ENCODE measurements at regions not wholly inside any gene's neighbourhood (a gene's known extent, or its start where the extent isn't known, plus 50 kb on each side); places are given as distances from the start of the nearest gene placed in this dataset.

- TF ChIP-seq POU6F1 (CRISPR knock-in tag; IDR thresholded peaks at IDR 0.05; ENCODE audit: borderline replicate concordance, low read depth) (no peak), TCF4 (CRISPR knock-in tag; IDR thresholded peaks at IDR 0.05; ENCODE audit: borderline replicate concordance) (no peak)
Observed at GRCh38 chr7:43033369-43033768, 79.1 kb upstream of the HECW1 start (continued).

GRCh38 chr7:43034535-43035002 lies 77.9 kb upstream of the HECW1 start:
- no peak for TF ChIP-seq ISL1 (CRISPR knock-in tag; IDR thresholded peaks at IDR 0.05)
- no peak for TF ChIP-seq GLIS3 (CRISPR knock-in tag; IDR thresholded peaks at IDR 0.05)

GRCh38 chr7:43037531-43037930 lies 74.9 kb upstream of the HECW1 start:
- no peak for TF ChIP-seq BACH2 (CRISPR knock-in tag; IDR thresholded peaks at IDR 0.05; ENCODE audit: borderline replicate concordance)
- no peak for TF ChIP-seq ARNTL (CRISPR knock-in tag; IDR thresholded peaks at IDR 0.05; ENCODE audit: borderline replicate concordance, low read depth)
- TF ChIP-seq ESRRG (CRISPR knock-in tag; IDR thresholded peaks at IDR 0.05): no peak
- TF ChIP-seq ZNF565 (CRISPR knock-in tag; conservative IDR thresholded peaks at IDR 0.05; ENCODE audit: low read depth): no peak
- no peak for TF ChIP-seq TSHZ2 (CRISPR knock-in tag; IDR thresholded peaks at IDR 0.05)
- no peak for TF ChIP-seq CSRNP3 (CRISPR knock-in tag; IDR thresholded peaks at IDR 0.05)
- ATAC-seq: no peak

More at GRCh38 chr7:43034535-43035002, 77.9 kb upstream of the HECW1 start:
- no peak for ATAC-seq

GRCh38 chr7:43038254-43038653 lies 74.2 kb upstream of the HECW1 start:
- TF ChIP-seq SNAI2 (CRISPR knock-in tag; IDR thresholded peaks at IDR 0.05) (no peak), ISL1 (CRISPR knock-in tag; IDR thresholded peaks at IDR 0.05) (no peak), ARNTL (CRISPR knock-in tag; IDR thresholded peaks at IDR 0.05; ENCODE audit: borderline replicate concordance, low read depth) (no peak), OSR1 (CRISPR knock-in tag; IDR thresholded peaks at IDR 0.05) (no peak)
- ATAC-seq: peak; percentile 56

GRCh38 chr7:43039346-43039745 lies 73.1 kb upstream of the HECW1 start:
- ATAC-seq: peak; percentile 26; the same call in 1 of the 3 replicates
- TF ChIP-seq CSRNP3 (CRISPR knock-in tag; IDR thresholded peaks at IDR 0.05) (no peak), ESRRG (CRISPR knock-in tag; IDR thresholded peaks at IDR 0.05) (no peak), POU6F1 (CRISPR knock-in tag; IDR thresholded peaks at IDR 0.05; ENCODE audit: borderline replicate concordance, low read depth) (no peak), RARB (CRISPR knock-in tag; IDR thresholded peaks at IDR 0.05) (no peak), CSDC2 (CRISPR knock-in tag; IDR thresholded peaks at IDR 0.05) (no peak), ISL1 (CRISPR knock-in tag; IDR thresholded peaks at IDR 0.05) (no peak), TSHZ2 (CRISPR knock-in tag; IDR thresholded peaks at IDR 0.05) (no peak), ZFP3 (CRISPR knock-in tag; IDR thresholded peaks at IDR 0.05) (no peak), PATZ1 (CRISPR knock-in tag; IDR thresholded peaks at IDR 0.05; ENCODE audit: borderline replicate concordance) (no peak), ZC3H10 (CRISPR knock-in tag; IDR thresholded peaks at IDR 0.05) (no peak), ARNTL (CRISPR knock-in tag; IDR thresholded peaks at IDR 0.05; ENCODE audit: borderline replicate concordance, low read depth) (no peak), ZNF8 (CRISPR knock-in tag; IDR thresholded peaks at IDR 0.05) (no peak), TOX (CRISPR knock-in tag; IDR thresholded peaks at IDR 0.05; ENCODE audit: borderline replicate concordance) (no peak)
